HG02970 (cell line): ENCODE measurements at regions not wholly inside any gene's neighbourhood (a gene's known extent, or its start where the extent isn't known, plus 50 kb on each side); places are given as distances from the start of the nearest gene placed in this dataset.

Source experiments
- ATAC-seq: cut with Tn5 transposase; IDR thresholded peaks from one replicate; pipeline ENCODE4 v1.9.1; 2021; ENCODE audit warnings: mild to moderate bottlenecking, moderate library complexity, moderate number of reproducible peaks; ENCODE audit not compliant: unreplicated experiment, low FRiP score

DNA sequence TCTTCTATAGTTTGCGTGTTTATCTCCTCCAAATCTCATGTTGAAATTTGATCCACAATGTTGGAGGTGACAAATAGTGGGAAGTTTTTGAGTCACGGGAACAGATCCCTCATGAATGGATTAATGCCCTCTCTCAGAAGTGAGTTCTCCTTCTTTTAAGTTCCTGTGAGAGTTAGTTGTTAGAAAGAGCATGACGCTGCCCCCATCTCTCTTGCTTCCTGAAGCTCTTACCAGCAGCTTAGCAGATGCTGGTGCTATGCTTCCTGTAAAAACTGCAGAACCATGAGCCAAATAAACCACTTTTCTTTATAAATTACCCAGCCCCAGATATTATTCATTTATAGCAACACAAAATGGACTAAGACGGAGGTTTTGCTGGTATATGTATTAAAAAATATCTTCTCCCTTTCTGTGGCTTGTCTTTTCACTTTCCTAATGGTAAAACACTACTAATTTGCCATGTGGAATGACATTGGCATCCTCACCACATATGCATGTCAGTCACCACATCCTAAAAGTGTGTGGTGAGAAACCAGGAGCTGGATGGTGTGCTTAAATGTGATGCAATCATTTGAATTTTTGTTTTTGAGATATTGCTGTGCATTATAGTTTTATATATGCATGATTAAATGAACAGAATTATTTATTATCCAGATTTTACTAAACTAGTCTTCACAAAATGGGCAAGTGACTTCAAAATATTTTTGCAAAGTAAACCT, 449.3 kb downstream of the ADAMTS20 start:
- ATAC-seq: no peak

DNA sequence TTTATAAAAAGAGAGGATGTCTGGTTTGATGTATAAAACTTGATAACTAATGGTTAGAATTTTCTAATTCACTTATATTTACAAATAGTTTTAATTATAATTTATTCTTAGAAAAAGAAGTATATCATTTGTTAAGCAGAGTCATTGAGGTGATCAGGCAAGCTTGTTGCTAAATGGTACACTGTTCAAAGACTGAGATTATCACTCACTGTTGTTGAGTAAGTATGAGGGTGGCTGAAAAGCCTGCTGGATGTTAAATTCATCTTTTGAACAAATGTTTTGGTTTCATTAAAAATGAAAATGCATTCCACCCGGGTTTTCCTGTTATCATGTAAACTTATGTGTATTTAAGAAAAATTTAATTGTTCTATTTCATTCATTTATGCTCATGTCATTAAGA, 451.8 kb downstream of the ADAMTS20 start:
- no peak for ATAC-seq

DNA sequence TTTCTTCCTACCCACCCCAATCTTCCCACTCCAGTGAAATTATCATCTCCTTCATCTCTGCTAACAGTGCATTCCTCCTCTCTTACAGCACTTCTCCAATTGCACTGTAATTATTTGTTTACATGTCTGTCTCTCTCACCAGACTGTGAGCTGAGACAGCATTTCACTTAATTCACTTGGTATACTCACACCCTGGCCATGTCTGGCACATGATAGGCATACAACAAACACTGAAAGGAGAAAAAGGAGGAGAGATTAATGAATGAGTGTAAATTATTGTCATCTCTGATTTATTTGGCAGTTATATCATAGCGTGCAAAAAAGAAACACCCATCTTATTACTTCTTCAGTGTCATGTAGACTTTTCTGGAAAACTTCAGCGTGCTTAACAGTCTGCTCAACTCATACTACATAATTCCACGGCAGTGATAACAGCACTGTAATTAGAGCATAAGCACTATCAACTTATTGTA, 452.3 kb downstream of the ADAMTS20 start:
- ATAC-seq: no peak

DNA sequence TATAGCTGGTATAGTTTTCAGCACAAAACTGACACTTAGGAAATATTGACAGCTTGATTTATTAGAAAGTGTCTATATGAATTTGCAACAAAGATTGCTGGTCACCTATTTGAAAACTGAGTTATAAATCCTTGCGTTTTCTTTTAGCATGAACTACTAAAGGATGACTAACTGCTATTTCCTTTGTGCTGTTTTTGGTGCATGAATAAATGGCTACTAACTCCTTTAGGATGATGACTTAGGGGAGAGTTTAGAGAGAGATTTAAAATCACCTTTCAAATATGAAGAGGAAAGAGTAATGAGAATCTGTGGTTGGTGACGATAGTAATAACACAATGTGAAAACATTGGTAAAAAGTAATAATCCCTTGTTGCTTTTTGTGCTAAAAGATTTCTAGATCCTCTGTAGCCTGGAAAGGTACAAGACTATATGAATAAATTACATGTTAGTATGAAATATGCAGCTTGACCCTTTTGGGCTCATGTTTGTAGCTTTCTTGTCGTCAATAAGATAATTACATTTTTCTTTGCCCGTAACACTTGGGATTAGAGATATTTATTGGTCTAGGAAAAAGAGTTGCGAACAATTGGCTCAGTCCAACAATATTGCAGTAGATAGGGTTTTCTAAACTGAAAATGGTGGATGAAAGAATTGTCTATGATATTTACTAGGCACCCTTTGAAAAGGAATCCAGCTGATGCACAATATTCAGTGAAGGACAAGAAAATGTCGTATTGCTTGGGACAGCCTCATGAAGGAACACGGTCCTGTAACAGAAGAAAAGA, 453.0 kb downstream of the ADAMTS20 start:
- ATAC-seq: no peak

DNA sequence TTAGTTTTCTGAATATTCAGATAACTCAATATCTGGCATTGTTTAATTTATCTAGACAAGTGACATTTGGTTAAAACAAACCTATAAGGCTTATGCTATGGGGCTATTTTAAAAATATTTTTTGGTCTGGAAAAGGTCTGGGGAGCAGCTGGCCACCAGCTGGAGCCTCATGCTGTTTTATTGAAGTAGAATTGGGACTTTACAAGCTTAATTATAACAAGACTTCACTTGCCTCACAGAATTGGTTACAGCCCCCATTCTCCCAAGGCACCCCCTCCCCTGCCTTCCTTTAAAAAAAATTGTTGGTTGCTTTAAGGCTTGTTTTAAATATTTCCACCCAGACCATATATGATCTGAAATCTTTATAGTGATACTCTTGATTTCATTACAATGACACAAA, 453.9 kb downstream of the ADAMTS20 start:
- ATAC-seq: no peak

DNA sequence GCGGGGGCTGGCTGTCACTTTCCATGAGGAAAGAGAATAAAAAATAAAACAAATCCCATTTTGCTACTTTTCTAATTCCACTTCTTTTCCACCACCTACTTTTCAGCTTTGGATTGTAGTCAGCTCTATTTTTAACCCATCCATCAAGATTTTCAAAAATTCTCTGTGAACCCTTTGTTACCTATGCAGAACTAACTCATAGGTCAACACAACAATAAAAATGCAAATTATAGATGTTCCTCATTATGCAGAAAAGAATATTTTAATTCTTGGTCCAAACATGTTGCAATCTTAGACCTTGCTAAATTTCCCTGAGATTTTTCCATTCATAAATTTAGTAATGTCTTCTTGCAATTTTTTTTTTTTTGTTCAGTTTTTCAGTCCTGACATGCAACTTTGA, 454.5 kb downstream of the ADAMTS20 start:
- no peak for ATAC-seq

DNA sequence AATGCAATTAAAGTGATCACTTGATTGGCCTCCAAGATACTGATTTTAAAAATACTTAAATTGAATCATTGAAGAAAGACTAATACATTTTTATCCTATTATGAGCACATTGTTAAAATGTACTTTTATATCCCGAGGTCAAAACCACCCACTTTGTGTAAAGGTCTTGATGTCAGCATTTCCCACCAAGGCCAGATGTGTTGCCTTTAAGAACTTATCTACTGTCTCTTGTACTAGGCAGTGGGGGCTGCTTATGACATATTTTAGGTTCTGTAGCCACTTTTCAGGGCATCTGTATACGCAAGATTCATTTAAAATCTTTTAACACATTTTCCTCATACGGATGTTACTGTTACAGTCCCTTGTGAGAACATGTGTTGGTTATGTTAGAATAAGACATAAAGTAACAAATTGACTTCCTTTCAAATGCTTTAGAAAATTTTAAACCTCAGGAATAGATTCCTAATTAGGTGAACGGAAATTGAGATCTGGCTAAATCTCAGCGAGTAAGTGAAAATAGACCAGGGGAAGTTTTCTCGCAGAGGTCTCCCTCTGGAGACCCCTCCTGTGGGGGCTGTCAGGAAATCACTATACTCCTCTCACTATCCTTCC, 456.2 kb downstream of the ADAMTS20 start:
- no peak for ATAC-seq

DNA sequence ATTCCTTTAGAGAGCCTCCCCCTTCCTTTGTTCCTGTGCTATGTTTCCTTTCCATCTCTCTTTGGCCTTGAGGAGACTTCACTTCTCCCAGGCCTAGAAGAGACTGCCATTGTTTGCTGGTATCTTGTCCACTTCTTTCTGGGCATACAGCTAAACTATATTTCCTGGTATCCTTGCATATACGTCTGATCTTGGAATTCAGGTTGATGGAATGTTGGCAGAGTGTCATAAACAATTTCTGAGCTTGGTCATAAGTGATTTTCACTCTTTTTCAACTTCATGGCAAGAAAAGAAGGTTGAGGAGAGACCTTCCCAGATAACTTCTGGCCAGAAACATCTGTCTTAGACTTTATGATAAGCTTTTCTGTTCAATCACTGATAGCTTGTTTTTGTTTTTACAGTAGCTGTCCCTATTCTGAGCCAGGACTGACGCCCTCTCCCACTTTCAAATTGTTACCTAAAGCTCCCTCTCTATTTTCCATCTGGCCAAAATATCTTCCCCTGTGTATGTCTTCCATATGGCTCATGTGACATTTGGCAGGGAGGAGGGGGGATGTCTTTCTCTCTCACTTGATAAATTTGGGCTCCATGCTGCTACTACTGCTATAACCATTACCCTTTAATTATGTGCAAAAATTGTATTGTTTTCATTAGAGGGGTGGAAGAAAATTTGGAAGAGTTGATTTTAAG, 457.0 kb downstream of the ADAMTS20 start:
- ATAC-seq: no peak

DNA sequence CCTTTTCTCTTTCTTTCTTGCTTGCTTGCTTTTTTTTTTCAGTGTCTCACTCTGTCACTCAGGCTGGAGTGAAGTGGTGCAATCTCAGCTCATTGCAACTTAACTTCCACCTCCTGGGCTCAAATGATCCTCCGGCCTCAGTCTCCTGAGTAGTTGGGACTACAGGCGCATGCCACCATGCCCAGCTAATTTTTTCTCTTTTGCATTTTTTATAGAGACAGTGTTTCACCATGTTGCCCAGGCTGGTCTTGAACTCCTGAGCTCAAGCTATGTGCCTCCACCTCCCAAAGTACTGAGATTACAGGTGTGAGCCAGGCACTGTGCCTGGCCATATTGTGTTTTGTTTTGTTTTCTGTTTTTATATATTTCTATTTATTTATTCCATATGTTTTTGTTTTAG, 461.0 kb downstream of the ADAMTS20 start:
- no peak for ATAC-seq

DNA sequence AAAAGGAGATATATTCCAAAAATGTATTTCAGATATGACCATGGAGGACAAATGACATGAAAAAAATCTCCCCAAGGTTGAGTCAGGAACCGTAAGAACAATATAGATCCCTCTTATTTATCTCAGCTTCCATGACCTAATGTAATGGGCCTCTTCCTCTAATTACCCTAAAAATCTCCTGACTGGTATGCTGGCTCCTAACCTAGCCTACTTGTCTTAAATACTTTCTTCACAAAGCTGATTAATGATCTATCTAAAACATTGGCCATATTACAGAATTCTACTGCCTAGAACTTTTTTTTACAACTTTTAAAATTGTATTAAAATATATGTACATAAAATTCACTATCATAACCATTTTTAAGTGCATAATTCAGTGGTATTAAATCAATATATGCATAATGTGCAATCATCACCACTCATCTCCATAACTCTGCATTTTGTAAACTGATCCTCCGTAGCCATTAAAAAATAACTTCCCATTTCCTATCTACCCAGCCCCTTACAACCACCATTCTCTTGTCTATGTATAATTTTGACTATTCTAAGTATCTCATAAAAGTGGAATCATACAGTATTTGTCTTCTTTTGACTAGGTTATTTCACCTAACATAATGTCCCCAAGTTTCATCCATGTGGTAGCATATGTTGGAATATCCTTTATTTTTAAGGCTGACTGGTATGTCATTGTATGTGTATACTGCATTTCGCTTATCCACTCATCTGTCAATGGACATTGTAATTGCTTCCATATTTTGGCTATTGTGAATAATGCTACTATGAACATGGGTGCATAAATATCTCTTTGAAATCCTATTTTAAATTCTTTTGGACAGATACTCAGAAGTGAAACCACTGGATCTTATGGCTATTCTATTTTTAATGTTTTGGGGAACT, 464.6 kb downstream of the ADAMTS20 start:
- no peak for ATAC-seq

DNA sequence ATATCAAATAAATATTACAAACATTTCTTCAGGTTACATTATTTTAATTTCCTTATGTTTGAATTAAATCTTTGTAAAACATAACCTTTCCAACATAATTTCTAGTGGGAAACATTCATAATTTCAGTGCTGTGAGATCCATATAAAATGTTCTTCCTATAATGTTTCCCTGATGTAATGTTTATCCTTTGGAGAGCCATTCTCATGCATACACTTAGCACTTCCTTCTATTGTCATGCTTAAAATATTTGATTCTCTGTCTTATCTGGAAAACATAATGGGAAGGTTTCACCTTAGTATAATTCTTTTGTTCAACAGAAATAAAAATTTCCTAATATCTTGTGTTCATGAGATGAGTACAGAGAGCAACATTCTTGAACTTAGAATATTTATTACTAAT, 472.5 kb downstream of the ADAMTS20 start:
- no peak for ATAC-seq

DNA sequence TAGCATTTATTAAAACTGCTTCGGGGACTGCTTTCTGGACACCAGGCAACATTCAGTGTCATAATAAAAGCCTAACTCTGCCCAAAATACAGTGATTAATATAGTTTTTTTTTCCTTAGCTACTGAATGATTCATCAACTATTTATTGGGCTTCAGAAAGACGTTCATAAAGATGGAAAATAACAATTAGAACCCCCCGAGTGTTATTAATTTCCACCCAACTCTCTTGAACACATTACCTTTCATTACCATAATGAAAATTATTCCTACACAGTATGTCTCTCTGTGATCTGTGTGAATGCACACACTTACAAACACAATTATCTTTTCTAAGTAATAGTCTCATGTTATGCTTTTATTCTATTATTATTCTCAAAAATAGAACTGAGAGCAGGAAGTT, 473.0 kb downstream of the ADAMTS20 start:
- ATAC-seq: no peak

DNA sequence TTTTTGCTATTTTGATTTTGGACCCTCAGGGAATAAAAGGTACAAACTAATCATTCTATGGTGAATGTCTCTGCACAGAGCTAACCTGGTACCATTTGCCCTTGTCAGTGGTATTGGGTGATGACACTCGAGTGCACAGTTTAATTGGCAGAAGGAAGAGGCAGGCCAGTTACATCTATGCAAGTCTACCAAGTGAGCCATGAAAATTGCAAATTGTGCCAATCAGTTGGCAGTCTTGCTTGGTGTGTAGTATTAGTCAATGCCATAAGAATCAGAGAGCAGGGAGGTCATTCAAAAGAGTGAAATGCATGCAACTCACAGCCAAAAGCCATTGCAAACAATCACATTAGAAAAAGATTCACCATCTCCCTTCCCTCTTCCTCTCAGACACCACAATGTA, 479.6 kb downstream of the ADAMTS20 start:
- ATAC-seq: no peak

DNA sequence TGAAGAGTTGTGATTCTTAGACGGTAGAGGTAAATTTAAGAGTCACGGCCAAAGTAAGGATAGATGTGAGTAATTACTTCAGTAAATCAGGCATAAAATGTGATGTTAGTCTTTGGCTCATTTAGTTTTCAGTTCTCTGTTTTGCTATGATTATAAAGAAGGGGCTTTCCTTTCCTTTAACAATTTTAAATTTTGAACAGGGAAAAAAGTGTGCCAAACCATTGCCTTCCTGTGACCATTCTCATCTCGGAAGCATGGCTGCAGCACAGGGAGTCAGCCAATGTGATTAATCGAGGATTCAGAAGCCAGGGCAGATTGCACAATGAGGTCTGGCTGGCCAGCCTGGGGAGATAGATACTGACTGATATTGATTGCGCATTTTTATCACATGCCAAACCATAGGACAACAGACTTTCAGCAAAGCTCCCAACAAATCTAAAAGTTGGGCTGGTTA, 480.2 kb upstream of the PRICKLE1 start:
- ATAC-seq: no peak

DNA sequence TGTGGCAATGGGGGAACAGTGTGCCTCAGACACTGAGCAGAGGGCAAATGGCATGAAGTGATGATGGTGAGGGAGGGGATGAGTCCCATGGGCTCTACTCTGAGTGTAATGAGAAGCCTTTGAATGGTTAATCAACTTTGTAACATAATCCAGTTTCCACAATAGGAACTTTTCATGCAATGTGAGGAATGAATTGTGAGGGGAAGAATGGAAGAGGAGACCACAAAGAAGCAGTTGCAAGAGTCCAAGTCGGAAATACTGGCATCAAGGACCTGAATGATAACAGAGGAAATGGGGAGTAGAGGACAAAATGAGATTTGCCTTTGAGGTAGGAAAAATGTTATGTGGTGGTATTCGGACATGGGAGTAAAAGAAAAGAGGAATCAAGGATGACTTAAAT, 476.9 kb upstream of the PRICKLE1 start:
- no peak for ATAC-seq

DNA sequence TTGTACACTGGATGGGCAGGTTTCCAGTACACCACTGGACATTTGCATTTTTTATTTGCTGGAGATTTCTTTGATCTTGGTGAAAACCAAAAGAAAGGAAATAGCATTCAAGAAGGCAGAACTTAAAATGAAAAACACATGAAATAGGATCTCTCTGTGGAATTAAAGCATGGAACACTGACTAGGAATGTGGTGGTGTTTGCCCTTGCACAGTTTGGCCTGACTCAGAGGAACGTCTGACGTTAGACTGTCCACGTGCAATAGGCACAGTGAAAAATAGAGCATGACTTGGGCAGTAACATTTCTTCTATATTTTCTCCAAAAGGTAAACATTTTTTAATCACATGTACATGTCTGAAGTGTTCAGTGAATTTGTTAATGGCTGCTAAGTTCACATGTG, 474.1 kb upstream of the PRICKLE1 start:
- no peak for ATAC-seq

DNA sequence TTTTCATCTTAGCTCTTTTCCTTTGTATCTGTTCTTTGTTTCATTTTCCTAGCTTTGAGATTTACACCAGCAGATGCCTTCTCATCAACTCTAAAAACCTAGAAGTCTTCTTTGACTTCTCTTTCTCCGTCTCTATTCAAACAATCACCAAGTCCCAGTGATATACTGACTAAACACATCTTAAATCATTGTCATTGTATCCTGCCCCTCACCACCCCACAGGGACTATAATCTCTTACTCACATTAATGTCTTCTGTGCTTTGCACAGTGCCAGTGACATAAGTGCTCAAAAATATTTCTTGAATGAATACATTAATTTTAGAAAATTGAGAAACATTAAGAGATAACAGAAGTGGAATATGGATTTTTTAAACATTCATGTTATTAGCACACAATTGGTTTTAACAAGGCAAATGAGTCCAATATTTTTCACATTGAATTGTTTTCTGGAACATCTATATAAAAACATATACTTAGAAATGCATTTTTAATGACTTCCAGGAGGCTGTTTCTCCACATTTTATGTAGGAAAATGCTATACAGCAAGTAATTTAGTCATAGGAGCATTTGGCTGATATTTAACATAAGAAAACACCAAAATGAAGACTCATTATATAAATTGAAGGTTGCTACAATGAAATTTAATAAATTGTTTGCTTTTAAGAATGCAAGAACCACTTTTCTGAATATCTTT, 472.8 kb upstream of the PRICKLE1 start:
- no peak for ATAC-seq

DNA sequence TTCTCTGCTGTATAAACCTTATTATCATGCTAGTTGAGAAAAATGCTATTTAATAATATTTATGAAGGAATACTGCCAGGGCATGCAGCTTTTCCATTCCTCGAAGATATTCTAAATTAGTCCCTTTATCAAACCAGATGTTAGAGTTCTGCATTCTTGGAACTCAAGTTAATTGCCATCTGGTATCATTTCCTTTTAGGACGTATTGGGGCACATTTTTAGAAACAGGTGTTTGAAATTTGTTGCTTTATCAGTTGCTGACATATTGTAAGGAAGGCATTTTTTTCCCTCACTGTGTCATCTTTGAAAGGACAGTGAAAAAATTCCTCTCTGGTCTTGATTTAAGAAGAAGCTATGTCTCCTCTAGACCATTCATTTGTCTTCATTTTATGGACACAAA, 471.2 kb upstream of the PRICKLE1 start:
- no peak for ATAC-seq

DNA sequence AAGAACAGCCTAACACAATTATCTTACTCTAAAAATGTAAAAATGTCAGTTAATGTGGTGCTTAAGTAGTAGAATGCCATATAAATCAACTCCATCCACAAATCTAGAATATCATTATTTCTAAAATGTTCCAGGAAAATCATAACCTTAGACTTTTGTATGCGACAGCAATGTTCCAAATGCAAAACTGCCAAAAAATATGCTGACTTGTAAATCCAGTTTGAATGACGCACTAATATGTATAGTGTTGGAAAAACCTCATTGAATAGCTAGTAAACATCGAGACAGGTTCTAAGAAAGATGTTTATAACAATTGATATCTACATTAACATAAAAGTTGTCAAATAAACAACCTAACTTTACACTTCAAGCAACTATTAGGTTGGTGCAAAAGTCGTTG, 469.1 kb upstream of the PRICKLE1 start:
- no peak for ATAC-seq
